Osteocyte (in vitro differentiated cells): ENCODE measurements at regions not wholly inside any gene's neighbourhood (a gene's known extent, or its start where the extent isn't known, plus 50 kb on each side); places are given as distances from the start of the nearest gene placed in this dataset.

Experiments
- DNase-seq: peaks from one replicate; pipeline ENCODE4 v3.0.0; 2021; ENCODE audit warnings: mixed read lengths; ENCODE audit not compliant: unreplicated experiment; ENCODE audit errors: extremely low spot score
- H3K27ac Mint-ChIP-seq: one replicate; pipeline ENCODE4 v1.8.0; 2021; ENCODE audit warnings: mild to moderate bottlenecking, mixed read lengths; ENCODE audit not compliant: unreplicated experiment
- H3K27me3 Mint-ChIP-seq: one replicate; pipeline ENCODE4 v1.8.0; 2021; ENCODE audit warnings: mixed read lengths; ENCODE audit not compliant: unreplicated experiment
- H3K36me3 Mint-ChIP-seq: one replicate; pipeline ENCODE4 v1.8.0; 2021; ENCODE audit warnings: mixed read lengths; ENCODE audit not compliant: unreplicated experiment
- H3K4me1 Mint-ChIP-seq: one replicate; pipeline ENCODE4 v1.8.0; 2021; ENCODE audit warnings: mixed read lengths; ENCODE audit not compliant: unreplicated experiment
- H3K4me3 Mint-ChIP-seq: one replicate; pipeline ENCODE4 v1.8.0; 2021; ENCODE audit warnings: mild to moderate bottlenecking, moderate library complexity, mixed read lengths; ENCODE audit not compliant: unreplicated experiment
- H3K9me3 Mint-ChIP-seq: one replicate; pipeline ENCODE4 v1.8.0; 2021; ENCODE audit warnings: mixed read lengths; ENCODE audit not compliant: unreplicated experiment
- TF ChIP-seq, protein P1 (sequence below): fragments of 200-600 bp; sonication (generic); IDR thresholded peaks from 2 replicates; pipeline ENCODE4 v1.5.0; 2021; ENCODE audit warnings: antibody characterized with exemption, mild to moderate bottlenecking, moderate library complexity

DNA sequence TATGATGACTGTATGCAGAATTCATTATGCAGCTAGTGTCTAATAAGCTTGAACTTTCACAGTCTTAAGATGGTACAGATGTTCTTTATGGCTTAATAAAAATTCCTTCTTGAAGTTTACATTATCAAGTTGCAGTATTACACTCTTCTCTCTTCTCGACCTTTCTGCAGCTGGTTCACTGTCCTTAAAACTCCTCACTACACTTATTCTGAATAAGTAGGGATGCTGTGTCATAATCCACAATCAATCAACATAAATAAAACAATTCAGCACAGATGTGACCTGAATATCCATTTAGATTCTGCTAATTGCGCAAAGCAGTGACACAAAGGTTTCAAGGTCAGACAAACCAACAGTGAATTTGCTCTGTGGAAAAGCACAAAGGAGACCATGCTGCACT is 356.8 kb downstream of the SUCLG1 start:
- Mint-ChIP-seq H3K27me3 (no peaks in the 10 kb centered on the region), H3K27ac (no peak overlapping the region), H3K36me3 (no peaks in the 10 kb centered on the region), H3K4me3 (no peak overlapping the region), H3K4me1 (no peaks in the 10 kb centered on the region), H3K9me3 (peaks cover 21% of the 10 kb centered on the region)
- no peak for DNase-seq
- TF ChIP-seq, protein P1, sequence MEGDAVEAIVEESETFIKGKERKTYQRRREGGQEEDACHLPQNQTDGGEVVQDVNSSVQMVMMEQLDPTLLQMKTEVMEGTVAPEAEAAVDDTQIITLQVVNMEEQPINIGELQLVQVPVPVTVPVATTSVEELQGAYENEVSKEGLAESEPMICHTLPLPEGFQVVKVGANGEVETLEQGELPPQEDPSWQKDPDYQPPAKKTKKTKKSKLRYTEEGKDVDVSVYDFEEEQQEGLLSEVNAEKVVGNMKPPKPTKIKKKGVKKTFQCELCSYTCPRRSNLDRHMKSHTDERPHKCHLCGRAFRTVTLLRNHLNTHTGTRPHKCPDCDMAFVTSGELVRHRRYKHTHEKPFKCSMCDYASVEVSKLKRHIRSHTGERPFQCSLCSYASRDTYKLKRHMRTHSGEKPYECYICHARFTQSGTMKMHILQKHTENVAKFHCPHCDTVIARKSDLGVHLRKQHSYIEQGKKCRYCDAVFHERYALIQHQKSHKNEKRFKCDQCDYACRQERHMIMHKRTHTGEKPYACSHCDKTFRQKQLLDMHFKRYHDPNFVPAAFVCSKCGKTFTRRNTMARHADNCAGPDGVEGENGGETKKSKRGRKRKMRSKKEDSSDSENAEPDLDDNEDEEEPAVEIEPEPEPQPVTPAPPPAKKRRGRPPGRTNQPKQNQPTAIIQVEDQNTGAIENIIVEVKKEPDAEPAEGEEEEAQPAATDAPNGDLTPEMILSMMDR = no peak

DNA sequence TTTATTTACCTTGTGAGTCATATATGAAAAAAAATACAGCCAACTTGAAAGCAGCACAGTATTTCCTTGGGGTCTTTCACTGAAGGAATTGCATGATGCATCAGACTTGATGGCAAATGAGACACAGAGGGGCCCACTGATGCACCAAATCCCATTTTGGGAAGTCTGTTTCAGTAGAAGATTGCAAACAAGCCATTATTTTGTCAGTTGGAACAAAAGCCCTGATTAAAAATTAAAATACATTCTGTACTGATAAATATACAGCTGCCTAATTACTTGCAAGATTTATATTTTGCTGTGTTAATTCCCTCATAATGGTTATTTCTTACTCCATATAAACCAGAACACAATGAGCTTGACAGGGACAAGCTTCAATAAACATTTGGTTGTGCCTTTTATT is 370.4 kb downstream of the SUCLG1 start:
- Mint-ChIP-seq H3K4me1 (no peaks in the 10 kb centered on the region), H3K9me3 (peaks cover 5% of the 10 kb centered on the region), H3K27me3 (no peaks in the 10 kb centered on the region), H3K4me3 (no peak overlapping the region), H3K36me3 (no peaks in the 10 kb centered on the region), H3K27ac (no peak overlapping the region)
- no peak for DNase-seq
- TF ChIP-seq, protein P1 = no peak

DNA sequence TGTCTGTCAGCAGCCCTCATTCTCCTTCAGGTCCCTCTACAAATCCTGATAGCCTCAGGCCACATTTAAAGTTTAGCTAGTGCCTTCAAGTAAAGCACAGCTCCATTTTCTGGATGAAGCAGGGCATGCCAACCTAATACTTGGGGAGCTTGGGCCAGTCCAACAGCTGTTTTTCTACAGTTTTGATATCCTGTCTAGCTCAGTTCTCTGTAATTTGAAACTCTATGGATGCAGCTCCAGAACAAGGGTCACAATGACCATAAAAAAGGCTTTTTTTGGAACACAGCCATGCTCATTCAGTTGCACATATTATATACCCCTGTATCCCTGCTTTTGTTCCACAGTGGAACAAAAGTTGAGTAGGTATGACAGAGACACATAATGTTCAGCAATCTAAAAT is 373.5 kb downstream of the SUCLG1 start:
- DNase-seq = no peak
- H3K27ac Mint-ChIP-seq = no peak overlapping the region

DNA sequence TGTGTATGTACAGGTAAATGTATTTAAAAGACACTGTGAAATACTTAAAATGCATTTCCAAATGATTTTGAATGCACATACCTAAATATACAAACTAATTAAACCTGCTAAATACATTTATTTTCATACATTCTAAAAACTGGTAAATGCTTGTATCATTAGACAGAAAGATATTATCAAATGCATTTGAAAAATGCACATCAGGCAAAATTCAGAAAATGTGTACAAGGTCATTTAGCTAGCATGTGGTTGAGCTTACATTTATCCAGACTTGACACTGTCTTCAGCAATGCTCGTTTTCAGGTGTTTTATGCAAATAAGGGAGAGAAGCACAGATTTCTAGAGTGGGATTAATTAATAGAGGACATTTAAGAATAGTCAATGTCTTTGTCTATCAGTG is 374.2 kb downstream of the SUCLG1 start:
- Mint-ChIP-seq H3K4me3 (no peak overlapping the region), H3K27ac (no peak overlapping the region), H3K9me3 (no peaks in the 10 kb centered on the region), H3K36me3 (no peaks in the 10 kb centered on the region), H3K4me1 (no peaks in the 10 kb centered on the region), H3K27me3 (no peaks in the 10 kb centered on the region)
- no peak for DNase-seq
- TF ChIP-seq, protein P1 = no peak

More for the DNA sequence above, 373.5 kb downstream of the SUCLG1 start:
- Mint-ChIP-seq H3K4me1 (no peaks in the 10 kb centered on the region), H3K27me3 (no peaks in the 10 kb centered on the region), H3K4me3 (no peak overlapping the region), H3K9me3 (no peaks in the 10 kb centered on the region), H3K36me3 (no peaks in the 10 kb centered on the region)
- TF ChIP-seq, protein P1 = no peak

DNA sequence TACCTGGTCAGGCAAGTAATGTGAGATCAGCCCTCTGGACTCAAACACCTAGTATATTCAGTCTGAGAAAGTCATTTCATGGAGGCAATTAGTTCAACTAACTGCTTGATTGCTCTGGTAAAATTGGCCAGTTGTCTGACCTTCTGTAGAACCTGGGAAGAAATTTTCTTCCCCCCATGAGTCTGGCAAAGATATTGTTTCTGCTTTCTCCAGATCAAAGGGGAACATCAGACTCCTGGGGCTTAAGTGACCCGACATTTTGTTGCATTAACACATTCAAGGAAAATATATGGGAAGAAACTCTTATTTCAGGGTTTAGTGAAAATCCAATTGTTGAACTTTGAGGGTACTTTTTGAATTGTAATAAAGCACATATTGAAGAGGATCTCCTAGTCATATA is 375.1 kb downstream of the SUCLG1 start:
- no peaks in the 10 kb centered on the region for H3K4me1 Mint-ChIP-seq
- no peaks in the 10 kb centered on the region for H3K9me3 Mint-ChIP-seq

More for the DNA sequence above, 375.1 kb downstream of the SUCLG1 start:
- H3K27me3 Mint-ChIP-seq = no peaks in the 10 kb centered on the region
- no peak overlapping the region for H3K4me3 Mint-ChIP-seq
- H3K36me3 Mint-ChIP-seq = no peaks in the 10 kb centered on the region
- no peak for DNase-seq
- no peak overlapping the region for H3K27ac Mint-ChIP-seq
- TF ChIP-seq, protein P1 = no peak
